H9 (cell line): ENCODE measurements at regions not wholly inside any gene's neighbourhood (a gene's known extent, or its start where the extent isn't known, plus 50 kb on each side); places are given as distances from the start of the nearest gene placed in this dataset.
A peak's percentile ranks its signal among the peaks of the same experiment; 100 is the strongest.

ENCODE experiments used
- DNase-seq: peaks from one replicate; pipeline ENCODE4 v3.0.0-alpha.2; 2017
- H2AFZ ChIP-seq: one replicate; pipeline ENCODE4 v1.6.1; 2013; ENCODE audit warnings: mild to moderate bottlenecking, low read length, control low read depth, moderate library complexity
- H2AK5ac ChIP-seq: 2 replicates; pipeline ENCODE4 v1.6.1; 2013; ENCODE audit warnings: low read length, control low read depth, mixed read lengths; ENCODE audit not compliant: insufficient read length
- H2BK120ac ChIP-seq: one replicate; pipeline ENCODE4 v1.6.1; 2013; ENCODE audit warnings: low read depth, mild to moderate bottlenecking, low read length, control low read depth, inconsistent platforms; ENCODE audit not compliant: poor library complexity, severe bottlenecking
- H2BK12ac ChIP-seq: 2 replicates; pipeline ENCODE4 v1.6.1; 2013; ENCODE audit warnings: low read length, control low read depth, mixed read lengths, low read depth; ENCODE audit not compliant: insufficient read length
- H2BK15ac ChIP-seq: 2 replicates; pipeline ENCODE4 v1.6.1; 2013; ENCODE audit warnings: low read depth, low read length, control low read depth
- H2BK20ac ChIP-seq: one replicate; pipeline ENCODE4 v1.6.1; 2013; ENCODE audit warnings: low read depth, mild to moderate bottlenecking, low read length, control low read depth, inconsistent platforms; ENCODE audit not compliant: poor library complexity, severe bottlenecking
- H2BK5ac ChIP-seq: 2 replicates; pipeline ENCODE4 v1.6.1; 2013; ENCODE audit warnings: low read length, control low read depth, mixed read lengths; ENCODE audit not compliant: insufficient read length
- H3K14ac ChIP-seq: 2 replicates; pipeline ENCODE4 v1.6.1; 2013; ENCODE audit warnings: low read length, control low read depth; ENCODE audit not compliant: insufficient read depth
- H3K18ac ChIP-seq: 2 replicates; pipeline ENCODE4 v1.6.1; 2013; ENCODE audit warnings: low read depth, mild to moderate bottlenecking, mixed read lengths, low read length, control low read depth; ENCODE audit not compliant: insufficient read length
- H3K23ac ChIP-seq: 2 replicates; pipeline ENCODE4 v1.6.1; 2013; ENCODE audit warnings: low read length, control low read depth, mixed read lengths, low read depth; ENCODE audit not compliant: insufficient read length
- H3K23me2 ChIP-seq: 2 replicates; pipeline ENCODE4 v1.6.1; 2013; ENCODE audit warnings: low read depth, mild to moderate bottlenecking, mixed read lengths, low read length, control low read depth; ENCODE audit not compliant: insufficient read length, poor library complexity, severe bottlenecking
- H3K27ac ChIP-seq: 2 replicates; pipeline ENCODE4 v1.5.1; 2013; ENCODE audit warnings: low read length, control low read depth, mixed read lengths, low read depth; ENCODE audit not compliant: insufficient read length
- H3K27me3 ChIP-seq: 2 replicates; pipeline ENCODE4 v1.6.1; 2013; ENCODE audit warnings: low read length, control low read depth, inconsistent platforms; ENCODE audit not compliant: insufficient read depth
- H3K4ac ChIP-seq: 2 replicates; pipeline ENCODE4 v1.6.1; 2013; ENCODE audit warnings: low read depth, mild to moderate bottlenecking, control low read depth, inconsistent platforms, low read length, moderate library complexity
- H3K4me1 ChIP-seq: 2 replicates; pipeline ENCODE4 v1.6.1; 2013; ENCODE audit warnings: low read length, control low read depth, inconsistent platforms; ENCODE audit not compliant: insufficient read depth
- H3K4me2 ChIP-seq: 2 replicates; pipeline ENCODE4 v1.6.1; 2013; ENCODE audit warnings: low read length, control low read depth, mixed read lengths; ENCODE audit not compliant: insufficient read length, insufficient read depth
- H3K56ac ChIP-seq: 2 replicates; pipeline ENCODE4 v1.6.1; 2013; ENCODE audit warnings: low read depth, mild to moderate bottlenecking, mixed read lengths, low read length, control low read depth; ENCODE audit not compliant: insufficient read length
- H3K79me1 ChIP-seq: 2 replicates; pipeline ENCODE4 v1.6.1; 2013; ENCODE audit warnings: low read depth, mild to moderate bottlenecking, moderate library complexity, low read length, control low read depth, inconsistent platforms; ENCODE audit not compliant: insufficient read depth, poor library complexity, severe bottlenecking
- H3K79me2 ChIP-seq: 2 replicates; pipeline ENCODE4 v1.6.1; 2013; ENCODE audit warnings: low read length, control low read depth, inconsistent platforms; ENCODE audit not compliant: insufficient read depth
- H3K9ac ChIP-seq: 2 replicates; pipeline ENCODE4 v1.6.1; 2013; ENCODE audit warnings: low read length, control low read depth, mixed read lengths; ENCODE audit not compliant: insufficient read length; ENCODE audit errors: extremely low read depth
- H3K9me3 ChIP-seq: one replicate; pipeline ENCODE4 v1.6.1; 2013; ENCODE audit warnings: low read depth, low read length, inconsistent platforms; ENCODE audit not compliant: control insufficient read depth
- H3T11ph ChIP-seq: one replicate; pipeline ENCODE4 v1.6.1; 2013; ENCODE audit warnings: mild to moderate bottlenecking, low read length, control low read depth, inconsistent platforms
- H4K20me1 ChIP-seq: one replicate; pipeline ENCODE4 v1.6.1; 2013; ENCODE audit not compliant: control insufficient read depth, insufficient read length, insufficient read depth
- H4K5ac ChIP-seq: 2 replicates; pipeline ENCODE4 v1.6.1; 2013; ENCODE audit warnings: low read depth, mild to moderate bottlenecking, mixed read lengths, low read length, control low read depth; ENCODE audit not compliant: insufficient read length
- H4K8ac ChIP-seq: replicated peaks from 2 replicates; pipeline ENCODE4 v1.6.1; 2013; ENCODE audit warnings: low read length, control low read depth, mixed read lengths, low read depth; ENCODE audit not compliant: insufficient read length
- H4K91ac ChIP-seq: 2 replicates; pipeline ENCODE4 v1.6.1; 2013; ENCODE audit warnings: low read depth, mild to moderate bottlenecking, moderate library complexity, mixed read lengths, low read length, control low read depth; ENCODE audit not compliant: insufficient read length
- H3K27ac Mint-ChIP-seq, 3 experiments: 2 replicates in 2 of 3; 3 replicates in 1 of 3; pipeline ENCODE4 v1.8.0; 2020 to 2021; ENCODE audit warnings: mixed read lengths in 3 of 3, mild to moderate bottlenecking in 1 of 3, moderate library complexity in 1 of 3
- H3K27me3 Mint-ChIP-seq: 2 replicates; pipeline ENCODE4 v1.8.0; 2021; ENCODE audit warnings: low read depth, mild to moderate bottlenecking, moderate library complexity, mixed read lengths
- H3K36me3 Mint-ChIP-seq, 3 experiments: 2 replicates in 2 of 3; 3 replicates in 1 of 3; pipeline ENCODE4 v1.8.0; 2020 to 2021; ENCODE audit warnings: low read depth in 3 of 3, mixed read lengths in 3 of 3; ENCODE audit not compliant: insufficient read depth in 1 of 3
- H3K4me1 Mint-ChIP-seq, 2 experiments: 2 replicates each; pipeline ENCODE4 v1.8.0; 2020; ENCODE audit warnings: mixed read lengths in 2 of 2
- H3K4me3 Mint-ChIP-seq, 2 experiments: 2 replicates in 1 of 2; 3 replicates in 1 of 2; pipeline ENCODE4 v1.8.0; 2020 to 2021; ENCODE audit warnings: mild to moderate bottlenecking in 2 of 2, mixed read lengths in 2 of 2, moderate library complexity in 1 of 2
- H3K9me3 Mint-ChIP-seq, 2 experiments: 2 replicates in 1 of 2; 3 replicates in 1 of 2; pipeline ENCODE4 v1.8.0; 2020; ENCODE audit warnings: mild to moderate bottlenecking in 2 of 2, mixed read lengths in 2 of 2, moderate library complexity in 1 of 2
- CTCF ChIP-seq: fragments of 200-600 bp; sonication (generic); conservative IDR thresholded peaks from 3 replicates; pipeline ENCODE4 v1.8.0; 2021; ENCODE audit warnings: antibody characterized with exemption, mild to moderate bottlenecking
- WGBS: extraction: QIAGEN DNeasy Blood & Tissue Kit; methylation state at CpG from one replicate; pipeline ENCODE4 v1.1.7; 2013; ENCODE audit warnings: missing lambda C conversion rate, low lambda C conversion rate, mixed read lengths; ENCODE audit not compliant: insufficient read length; ENCODE audit errors: extremely low coverage; 5-methylcytosine and 5-hydroxymethylcytosine counted together

GRCh38 chr1:88079036-88079435 is 605.0 kb upstream of the PKN2 start:
- Histone ChIP-seq H3K23ac (no peak overlapping the region), H3K27ac (no peak overlapping the region), H3K4ac (no peak overlapping the region), H3K56ac (no peak overlapping the region), H3K18ac (no peak overlapping the region), H2BK5ac (no peak overlapping the region), H3K23me2 (no peaks in the 10 kb centered on the region), H4K91ac (no peak overlapping the region), H2BK120ac (no peak overlapping the region), H3K9ac (no peak overlapping the region), H3T11ph (no peak overlapping the region), H4K20me1 (no peaks in the 10 kb centered on the region), H3K27me3 (no peaks in the 10 kb centered on the region), H3K14ac (no peak overlapping the region), H3K79me2 (no peaks in the 10 kb centered on the region), H2BK12ac (no peak overlapping the region), H3K4me2 (no peak overlapping the region), H3K4me1 (no peaks in the 10 kb centered on the region), H4K5ac (no peak overlapping the region), H2BK15ac (no peak overlapping the region), H2BK20ac (no peak overlapping the region), H4K8ac (no peak overlapping the region), H3K9me3 (no peaks in the 10 kb centered on the region), H2AFZ (peak overlapping the region; percentile 77), H3K79me1 (no peaks in the 10 kb centered on the region), H2AK5ac (no peak overlapping the region)
- peak; percentile 85 for TF ChIP-seq CTCF
- no peaks in the 10 kb centered on the region for H3K36me3 Mint-ChIP-seq
- H3K9me3 Mint-ChIP-seq = 0 out of 5 replicates have a peak, but pooled peaks cover 0 to 3% of the 10 kb centered on the region in 2 experiments
- H3K4me1 Mint-ChIP-seq = 0 out of 4 replicates have a peak, but pooled peaks cover 0 to 2% of the 10 kb centered on the region in 2 experiments
- WGBS = no CpG with 5 or more reads among the region's 1 CpG
- no peak overlapping the region for H3K4me3 Mint-ChIP-seq
- no peak overlapping the region for H3K27ac Mint-ChIP-seq
- H3K27me3 Mint-ChIP-seq = no peaks in the 10 kb centered on the region
- DNase-seq = peak; percentile 59
